ENCODE measurements at regions not wholly inside any gene's neighbourhood (a gene's known extent, or its start where the extent isn't known, plus 50 kb on each side); places are given as distances from the start of the nearest gene placed in this dataset.
"Not testable (repeated sequence)": the region's sequence is repeated elsewhere in the genome, so short reads cannot be mapped to it uniquely, and the experiment has no call there.

DNA sequence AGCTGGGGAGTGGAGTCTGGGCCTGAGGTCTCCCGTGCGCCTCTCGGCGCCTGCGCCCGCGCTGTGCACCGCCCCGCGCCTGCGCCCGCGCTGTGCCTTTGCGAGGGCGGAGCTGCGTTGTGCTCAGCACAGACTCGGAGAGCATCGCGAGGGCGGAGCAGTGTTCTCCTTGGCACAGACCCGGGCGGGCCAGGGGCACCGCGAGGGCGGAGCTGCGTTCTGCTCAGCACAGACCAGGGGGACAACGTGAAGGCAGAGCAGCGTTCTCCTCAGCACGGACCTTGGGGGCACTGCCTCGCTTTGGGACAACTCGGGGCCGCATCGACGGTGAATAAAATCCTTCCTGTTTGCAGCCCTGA lies 2968.4 kb downstream of the RPIA start:
- FAIRE-seq, result not testable (repeated sequence)

DNA sequence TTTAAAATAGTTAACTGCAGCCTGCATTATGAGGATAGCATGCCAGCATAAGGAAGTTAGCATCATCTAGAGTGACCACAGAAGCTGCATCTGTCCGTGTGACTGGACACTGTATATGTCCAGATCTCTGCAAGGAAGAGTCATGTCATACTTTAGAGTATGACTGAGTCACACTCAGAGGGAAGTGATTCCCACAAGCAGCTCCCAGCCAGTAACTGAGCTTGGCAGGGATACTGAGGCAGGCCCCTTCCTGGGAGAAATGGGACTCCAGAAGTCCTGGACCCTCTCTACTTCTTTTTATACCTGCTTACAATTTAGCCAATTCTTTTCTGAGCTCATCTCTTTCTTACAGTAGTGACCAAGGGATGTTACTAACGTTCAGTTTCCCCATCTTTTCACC lies 2975.9 kb downstream of the RPIA start:
- not testable (repeated sequence) for FAIRE-seq

DNA sequence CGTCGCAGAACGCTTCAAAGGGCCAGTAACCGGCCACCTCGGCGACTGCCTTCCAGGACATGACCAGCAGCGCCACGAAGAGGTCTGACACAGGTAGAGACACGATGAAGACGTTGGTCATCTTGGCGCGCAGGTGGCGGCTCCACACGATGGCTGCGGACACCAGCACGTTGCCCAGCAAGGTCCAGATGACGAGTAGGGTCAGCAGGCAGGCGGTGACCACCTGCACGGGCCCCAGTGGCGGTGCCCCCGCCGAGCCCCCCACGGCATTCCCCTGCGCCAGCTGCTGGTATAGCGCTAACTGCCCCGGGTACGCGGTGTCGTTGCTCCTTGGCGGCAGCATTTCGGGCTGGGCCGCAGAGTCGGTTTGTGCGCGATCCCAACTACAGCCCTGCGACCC lies 2994.1 kb downstream of the RPIA start:
- not testable (repeated sequence) for FAIRE-seq

DNA sequence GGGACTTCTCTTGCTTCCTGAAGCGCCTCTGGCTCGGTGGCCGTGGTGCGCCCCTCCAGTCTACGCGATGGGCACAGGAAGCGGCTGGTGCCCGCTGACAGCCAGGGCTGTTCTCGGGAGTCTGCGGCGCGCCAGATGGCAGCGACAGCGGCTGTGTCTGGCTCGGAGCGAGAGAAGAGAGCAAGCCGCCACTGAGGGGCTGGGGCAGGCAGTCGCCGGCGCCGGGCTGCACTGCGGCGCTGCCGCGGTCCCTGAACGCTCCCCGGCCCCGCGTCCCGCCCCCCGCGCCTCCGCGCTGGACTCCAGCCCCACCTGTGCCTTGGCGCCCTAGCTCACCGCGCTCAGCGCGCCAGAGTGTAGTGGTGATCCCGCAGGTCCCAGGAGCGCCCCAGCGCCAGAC lies 2994.6 kb downstream of the RPIA start:
- FAIRE-seq, result not testable (repeated sequence)

Measured in colon (tissue), 2 donors.